Right cardiac atrium (tissue), 5 donors: ENCODE measurements at regions not wholly inside any gene's neighbourhood (a gene's known extent, or its start where the extent isn't known, plus 50 kb on each side); places are given as distances from the start of the nearest gene placed in this dataset.
A peak's percentile ranks its signal among the peaks of the same experiment; 100 is the strongest.
"Not testable (repeated sequence)": the region's sequence is repeated elsewhere in the genome, so short reads cannot be mapped to it uniquely, and the experiment has no call there.

Source experiments
- ATAC-seq, 2 donors: fragments of 200-7000 bp; cut with Tn5 transposase; one replicate each; pipeline versions ENCODE4 v1.8.0 to v1.9.1; 2020; ENCODE audit warnings: moderate library complexity in 2 of 2, mild to moderate bottlenecking in 1 of 2
- DNase-seq, 3 donors: peaks; one replicate each; pipeline ENCODE4 v3.0.0-alpha.2; 2020
- H3K27ac ChIP-seq: one replicate; pipeline ENCODE4 v1.5.1; 2013; ENCODE audit warnings: mild to moderate bottlenecking, low read length, control low read depth, moderate library complexity
- H3K27me3 ChIP-seq: one replicate; pipeline ENCODE4 v1.6.1; 2013; ENCODE audit not compliant: control insufficient read depth, insufficient read depth
- H3K4me1 ChIP-seq: one replicate; pipeline ENCODE4 v1.6.1; 2013; ENCODE audit warnings: low read length; ENCODE audit not compliant: control insufficient read depth, insufficient read depth
- H3K4me3 ChIP-seq: one replicate; pipeline ENCODE4 v1.5.1; 2013; ENCODE audit warnings: low read length, control low read depth
- H3K9me3 ChIP-seq: one replicate; pipeline ENCODE4 v1.6.1; 2013; ENCODE audit warnings: low read length; ENCODE audit not compliant: control insufficient read depth
- WGBS: extraction: QIAGEN DNeasy Blood & Tissue Kit; methylation state at CpG from one replicate; pipeline ENCODE4 v1.1.7; 2013; 5-methylcytosine and 5-hydroxymethylcytosine counted together
- intact Hi-C, 4 donors: fragments of 100-400 bp; cut with DNase I; formaldehyde crosslinking; loops; one replicate each; pipeline versions ENCODE4 v1.11.0 to v1.14.0; 2022 to 2023
- donor health status: healthy with polysubstance abuse.
- donor health status: DM: no; HTN: yes; CAD: no.
- donor health status: DM: no; HTN: no; CAD: no.
- donor health status: DM: no; HTN: yes; CAD: no; lungs with severe emphysema.
- donor health status: DM: yes; HTN: yes; CAD: no.

GRCh38 chr1:144715866-144716265, 123.2 kb downstream of the PPIAL4F start:
- intact Hi-C loops, DNase-seq, H3K27me3 ChIP-seq, H3K4me1 ChIP-seq, H3K9me3 ChIP-seq, H3K27ac ChIP-seq, H3K4me3 ChIP-seq: not testable (repeated sequence)
- ATAC-seq, result peak in 1 of 2 donors; percentile 44
- WGBS, result no CpG with 5 or more reads among the region's 28 CpGs
